ENCODE measurements at regions not wholly inside any gene's neighbourhood (a gene's known extent, or its start where the extent isn't known, plus 50 kb on each side); places are given as distances from the start of the nearest gene placed in this dataset.
"Not testable (repeated sequence)": the region's sequence is repeated elsewhere in the genome, so short reads cannot be mapped to it uniquely, and the experiment has no call there.

DNA sequence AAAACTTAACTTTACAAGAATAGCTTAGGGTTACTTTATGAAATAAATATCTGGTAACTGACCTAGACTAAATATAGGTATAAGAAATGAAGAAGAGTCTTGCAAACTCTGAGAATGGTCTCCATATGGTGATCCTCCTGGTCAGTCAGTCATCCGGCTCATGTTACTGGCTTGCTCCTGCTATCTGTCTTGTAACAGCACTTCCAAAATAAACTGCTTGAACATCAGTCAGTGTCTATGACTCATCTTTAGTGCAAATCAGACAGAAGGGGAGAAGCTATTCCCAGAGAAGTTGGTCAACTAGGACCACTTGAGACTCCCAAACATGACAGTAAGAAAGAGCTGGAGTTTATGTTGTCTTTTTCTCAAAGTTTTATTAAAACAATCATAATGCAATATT lies 1550.9 kb downstream of the PCDH9 start:
- H3K4me3 ChIP-seq (ENCODE audit: low read length) = no peak overlapping the region
- intact Hi-C loops (cut with DNase I) = no loop called here
- H3K27ac ChIP-seq (ENCODE audit: low read length) = no peak overlapping the region
- H3K4me1 ChIP-seq (ENCODE audit: control insufficient read depth, insufficient read depth, low read length) = no peaks in the 10 kb centered on the region
- DNase-seq = no peak
- no peaks in the 10 kb centered on the region for H3K9me3 ChIP-seq (ENCODE audit: control insufficient read depth, low read length)
- ATAC-seq = no peak
- WGBS = 78% methylated on average over 1 of the region's 1 CpG
- no peaks in the 10 kb centered on the region for H3K27me3 ChIP-seq (ENCODE audit: control insufficient read depth, insufficient read depth)

DNA sequence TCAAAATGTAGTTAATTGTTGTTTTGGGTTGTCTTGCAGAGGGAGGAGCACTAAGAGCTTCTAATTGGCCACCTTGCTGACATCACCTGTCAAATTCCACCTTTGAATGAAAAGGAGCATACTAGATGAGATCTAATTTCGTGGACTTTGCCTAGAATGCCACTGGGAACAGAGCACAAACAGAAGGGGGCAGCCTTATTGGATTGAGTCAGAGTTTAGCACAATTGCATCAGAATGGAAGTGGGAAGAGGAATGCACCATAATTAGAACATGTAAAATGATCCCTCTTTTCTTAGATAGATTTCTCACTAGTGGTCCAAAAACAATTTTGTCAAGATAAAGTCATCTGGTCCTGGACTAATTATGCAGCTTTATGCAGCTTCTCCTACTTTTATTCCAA lies 1552.2 kb downstream of the PCDH9 start:
- Histone ChIP-seq H3K4me3 (ENCODE audit: low read length) (no peak overlapping the region), H3K27me3 (ENCODE audit: control insufficient read depth, insufficient read depth) (no peaks in the 10 kb centered on the region), H3K27ac (ENCODE audit: low read length) (no peak overlapping the region), H3K9me3 (ENCODE audit: control insufficient read depth, low read length) (no peaks in the 10 kb centered on the region), H3K4me1 (ENCODE audit: control insufficient read depth, insufficient read depth, low read length) (no peaks in the 10 kb centered on the region)
- intact Hi-C loops (cut with DNase I) = no loop called here
- 42% methylated on average over 1 of the region's 1 CpG for WGBS
- no peak for ATAC-seq
- DNase-seq = no peak

DNA sequence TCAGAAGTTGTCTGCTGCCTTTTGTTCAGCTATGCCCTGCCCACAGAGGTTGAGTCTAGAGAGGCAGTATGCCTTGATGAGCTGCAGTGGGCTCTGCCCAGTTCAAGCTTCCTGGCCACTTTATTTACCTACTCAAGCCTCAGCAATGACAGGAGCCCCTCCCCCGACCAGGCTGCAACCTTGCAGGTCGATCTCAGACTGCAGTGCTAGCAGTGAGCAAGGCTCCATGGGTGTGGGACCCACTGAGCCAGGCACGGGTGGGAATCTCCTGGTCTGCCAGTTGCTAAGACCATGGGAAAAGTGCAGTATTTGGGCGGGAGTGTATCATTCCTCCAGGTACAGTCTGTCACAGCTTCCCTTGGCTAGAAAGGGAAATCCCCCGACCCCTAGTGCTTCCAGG lies 1554.8 kb downstream of the PCDH9 start:
- H3K4me1 ChIP-seq (ENCODE audit: control insufficient read depth, insufficient read depth, low read length); H3K4me3 ChIP-seq (ENCODE audit: low read length); H3K27ac ChIP-seq (ENCODE audit: low read length); H3K9me3 ChIP-seq (ENCODE audit: control insufficient read depth, low read length); intact Hi-C loops (cut with DNase I); ATAC-seq; DNase-seq; H3K27me3 ChIP-seq (ENCODE audit: control insufficient read depth, insufficient read depth): not testable (repeated sequence)
- WGBS = 85% methylated on average over 5 of the region's 5 CpGs

DNA sequence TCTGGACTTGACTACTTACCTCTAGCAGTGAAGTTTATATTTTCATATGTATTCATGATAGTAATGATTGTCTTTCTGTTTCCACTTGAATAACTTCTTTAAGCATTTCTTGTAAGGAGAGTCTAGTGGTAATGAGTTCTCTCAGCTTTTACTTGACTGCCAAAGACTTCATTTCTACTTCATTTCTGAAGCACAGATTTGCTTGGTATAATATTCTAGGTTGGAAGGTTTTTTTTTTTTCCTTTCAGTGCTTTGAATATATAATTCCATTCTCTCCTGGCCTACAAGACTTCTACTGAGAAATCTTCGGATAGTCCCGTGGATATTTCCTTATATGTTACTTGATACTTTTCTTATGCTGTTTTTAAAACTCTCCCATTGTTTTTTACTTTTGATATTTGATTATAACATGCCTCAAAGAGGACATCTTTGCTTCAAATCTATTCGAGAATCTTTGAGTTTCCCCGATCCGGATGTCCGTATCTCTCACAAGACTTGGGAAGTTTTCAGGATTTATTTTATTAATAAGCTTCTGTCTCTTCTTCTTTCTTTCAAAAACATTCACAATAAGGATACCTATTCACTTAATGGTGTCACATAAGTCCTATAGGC lies 1560.0 kb downstream of the PCDH9 start:
- H3K27me3 ChIP-seq (ENCODE audit: control insufficient read depth, insufficient read depth) = no peaks in the 10 kb centered on the region
- no peak overlapping the region for H3K27ac ChIP-seq (ENCODE audit: low read length)
- ATAC-seq (no peak), DNase-seq (no peak)
- no peaks in the 10 kb centered on the region for H3K4me1 ChIP-seq (ENCODE audit: control insufficient read depth, insufficient read depth, low read length)
- no peak overlapping the region for H3K4me3 ChIP-seq (ENCODE audit: low read length)
- WGBS = 94% methylated on average over 6 of the region's 6 CpGs
- H3K9me3 ChIP-seq (ENCODE audit: control insufficient read depth, low read length) = no peaks in the 10 kb centered on the region
- intact Hi-C loops (cut with DNase I) = no loop called here

DNA sequence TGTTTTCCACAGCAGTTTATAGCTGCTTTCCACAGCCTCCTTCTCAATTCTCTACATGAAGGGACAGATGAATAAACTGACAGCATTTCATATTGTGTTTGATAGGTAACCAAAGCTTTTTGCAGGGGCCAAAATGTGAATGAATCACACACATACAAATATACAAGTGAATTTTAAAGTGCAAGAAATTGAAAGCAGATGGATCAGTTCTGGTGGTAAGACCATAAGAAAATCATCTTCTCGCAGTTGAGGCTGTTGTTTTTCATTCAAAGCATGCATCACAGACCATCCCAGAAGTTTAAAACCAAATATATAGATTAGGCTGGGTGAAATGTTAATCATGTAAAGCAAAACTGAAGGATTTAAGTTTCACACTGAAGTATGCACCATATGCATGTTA lies 1569.4 kb downstream of the PCDH9 start:
- intact Hi-C loops (cut with DNase I) = no loop called here
- Histone ChIP-seq H3K27ac (ENCODE audit: low read length) (no peak overlapping the region), H3K9me3 (ENCODE audit: control insufficient read depth, low read length) (no peaks in the 10 kb centered on the region), H3K27me3 (ENCODE audit: control insufficient read depth, insufficient read depth) (no peaks in the 10 kb centered on the region), H3K4me1 (ENCODE audit: control insufficient read depth, insufficient read depth, low read length) (no peaks in the 10 kb centered on the region), H3K4me3 (ENCODE audit: low read length) (no peak overlapping the region)
- WGBS = 87% methylated on average over 1 of the region's 1 CpG
- no peak for DNase-seq
- ATAC-seq = no peak

DNA sequence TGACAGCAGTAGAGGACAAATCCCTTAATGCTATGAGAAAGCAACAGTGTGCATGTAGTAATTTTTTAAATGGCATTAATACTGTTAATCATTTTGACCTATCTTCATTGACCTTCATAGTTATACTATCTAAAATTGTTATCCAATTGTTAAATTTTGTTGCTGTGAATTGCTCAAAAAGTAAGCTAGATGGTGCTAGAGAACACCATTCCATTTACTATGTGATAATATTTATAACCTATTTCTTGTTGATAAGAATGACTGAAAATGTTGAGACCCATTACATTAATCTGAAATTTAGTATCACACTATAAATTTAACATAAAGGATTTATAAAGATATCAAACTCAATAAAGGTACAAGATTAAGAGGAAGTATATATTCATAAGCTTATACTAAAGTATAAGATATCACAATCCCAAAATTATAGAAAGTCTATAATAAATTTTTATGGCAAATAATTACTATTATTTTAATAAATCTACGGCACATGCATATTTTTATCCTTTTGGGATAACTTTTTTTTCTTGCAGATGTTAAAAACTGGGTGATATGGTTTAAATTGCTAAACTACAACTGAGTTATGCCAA lies 1573.3 kb downstream of the PCDH9 start:
- no peak for DNase-seq
- 52% methylated on average over 1 of the region's 1 CpG for WGBS
- H3K9me3 ChIP-seq (ENCODE audit: control insufficient read depth, low read length) = no peaks in the 10 kb centered on the region
- intact Hi-C loops (cut with DNase I) = loop anchor here in 2 of 4 donors (10.0 kb wide), 2 partner anchors 1568 to 1588 kb away; no protein-coding TSS in a partner anchor
- no peak for ATAC-seq
- H3K27me3 ChIP-seq (ENCODE audit: control insufficient read depth, insufficient read depth) = no peaks in the 10 kb centered on the region
- H3K4me1 ChIP-seq (ENCODE audit: control insufficient read depth, insufficient read depth, low read length) = no peaks in the 10 kb centered on the region
- H3K27ac ChIP-seq (ENCODE audit: low read length) = no peak overlapping the region
- no peak overlapping the region for H3K4me3 ChIP-seq (ENCODE audit: low read length)

DNA sequence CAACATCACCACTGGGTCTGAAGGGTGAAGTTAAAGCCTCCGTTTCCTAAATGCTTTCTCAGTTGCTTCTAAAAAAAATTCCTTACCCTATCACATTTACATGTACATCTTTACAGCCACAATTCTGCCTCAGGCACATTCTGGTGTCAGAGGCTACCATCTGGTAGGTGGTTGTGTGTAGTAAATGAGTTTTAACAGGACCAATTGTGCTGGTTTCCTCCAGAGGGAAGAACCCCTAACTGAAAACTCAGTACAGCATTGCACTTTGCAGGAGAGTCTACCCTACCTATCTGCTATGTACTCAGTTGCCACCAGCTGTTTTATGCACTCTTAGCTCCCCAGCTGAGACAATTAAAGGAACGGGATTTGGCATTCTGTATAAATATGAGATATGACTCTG lies 1576.5 kb downstream of the PCDH9 start:
- intact Hi-C loops (cut with DNase I) = loop anchor here in 2 of 4 donors (10.0 kb wide), 2 partner anchors 1571 to 1591 kb away; no protein-coding TSS in a partner anchor
- ATAC-seq (no peak), DNase-seq (no peak)
- H3K27me3 ChIP-seq (ENCODE audit: control insufficient read depth, insufficient read depth) = no peaks in the 10 kb centered on the region
- H3K9me3 ChIP-seq (ENCODE audit: control insufficient read depth, low read length) = no peaks in the 10 kb centered on the region
- 47% methylated on average over 2 of the region's 2 CpGs for WGBS
- H3K4me3 ChIP-seq (ENCODE audit: low read length) = no peak overlapping the region
- no peaks in the 10 kb centered on the region for H3K4me1 ChIP-seq (ENCODE audit: control insufficient read depth, insufficient read depth, low read length)
- H3K27ac ChIP-seq (ENCODE audit: low read length) = no peak overlapping the region

DNA sequence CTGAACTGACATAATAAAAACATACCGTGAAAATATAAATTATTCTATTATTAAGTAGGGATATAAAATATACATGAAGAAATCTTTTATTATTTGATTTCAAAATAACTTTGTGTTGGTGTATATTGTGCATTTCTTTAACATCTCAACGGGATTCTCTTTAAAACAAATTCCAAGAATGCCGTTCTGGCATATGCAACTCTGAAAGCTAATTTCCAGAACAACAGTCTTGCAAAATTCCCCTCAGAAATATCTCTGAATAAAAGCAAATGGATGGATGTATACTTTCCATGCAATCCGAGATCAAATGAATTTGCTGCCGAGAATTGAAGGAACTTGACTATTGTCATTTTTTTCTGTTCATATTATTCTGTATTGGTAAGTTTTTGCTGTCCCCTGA lies 1579.8 kb downstream of the PCDH9 start:
- no peak for ATAC-seq
- no peak for DNase-seq
- no peak overlapping the region for H3K27ac ChIP-seq (ENCODE audit: low read length)
- no peaks in the 10 kb centered on the region for H3K27me3 ChIP-seq (ENCODE audit: control insufficient read depth, insufficient read depth)
- H3K4me1 ChIP-seq (ENCODE audit: control insufficient read depth, insufficient read depth, low read length) = no peaks in the 10 kb centered on the region
- intact Hi-C loops (cut with DNase I) = loop anchor here in 2 of 4 donors (10.0 kb wide), 2 partner anchors 1574 to 1594 kb away; no protein-coding TSS in a partner anchor
- H3K4me3 ChIP-seq (ENCODE audit: low read length) = no peak overlapping the region
- no peaks in the 10 kb centered on the region for H3K9me3 ChIP-seq (ENCODE audit: control insufficient read depth, low read length)
- WGBS = 74% methylated on average over 5 of the region's 5 CpGs

DNA sequence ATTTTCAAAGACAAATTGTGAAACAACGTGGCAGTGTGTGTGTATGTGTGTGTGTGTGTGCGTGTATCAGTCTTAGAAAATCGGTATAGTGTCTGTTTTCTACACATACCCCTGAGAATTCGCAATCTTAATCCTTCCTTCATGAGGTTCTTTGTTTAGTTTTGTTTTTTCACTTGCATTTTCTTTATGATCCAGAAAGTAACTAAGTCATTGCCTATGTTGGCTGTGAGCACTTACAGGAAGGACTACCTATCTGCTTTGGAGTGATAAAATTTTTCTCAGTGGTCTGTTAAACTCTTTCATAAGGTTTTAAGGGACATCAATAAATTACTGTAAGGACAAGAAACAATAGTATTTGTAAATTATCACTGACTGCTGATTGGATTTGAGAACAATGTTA lies 1587.1 kb downstream of the PCDH9 start:
- Histone ChIP-seq H3K9me3 (ENCODE audit: control insufficient read depth, low read length) (no peaks in the 10 kb centered on the region), H3K27ac (ENCODE audit: low read length) (no peak overlapping the region), H3K27me3 (ENCODE audit: control insufficient read depth, insufficient read depth) (no peaks in the 10 kb centered on the region), H3K4me3 (ENCODE audit: low read length) (no peak overlapping the region), H3K4me1 (ENCODE audit: control insufficient read depth, insufficient read depth, low read length) (no peaks in the 10 kb centered on the region)
- WGBS = 60% methylated on average over 4 of the region's 4 CpGs
- no peak for ATAC-seq
- no peak for DNase-seq
- intact Hi-C loops (cut with DNase I) = no loop called here

DNA sequence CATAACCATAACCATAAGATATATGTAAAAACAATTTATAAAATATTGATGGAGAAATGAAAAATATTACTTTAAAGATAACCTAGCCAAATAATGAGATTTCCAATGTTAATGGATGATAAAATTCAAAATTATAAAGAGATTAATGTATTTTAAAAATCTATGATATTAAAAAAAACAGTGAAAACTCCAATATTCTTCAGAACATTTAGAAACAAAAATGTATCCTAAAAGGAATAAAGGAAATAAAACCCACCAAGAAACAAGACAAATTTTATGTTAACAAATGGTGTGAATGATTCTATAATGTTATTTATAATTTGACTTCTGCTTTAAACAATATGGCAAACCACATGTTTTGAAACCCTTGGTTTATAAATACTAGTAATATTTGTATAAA lies 1587.8 kb downstream of the PCDH9 start:
- intact Hi-C loops (cut with DNase I) = no loop called here
- H3K4me3 ChIP-seq (ENCODE audit: low read length) = no peak overlapping the region
- H3K27me3 ChIP-seq (ENCODE audit: control insufficient read depth, insufficient read depth) = no peaks in the 10 kb centered on the region
- ATAC-seq = no peak
- H3K9me3 ChIP-seq (ENCODE audit: control insufficient read depth, low read length) = no peaks in the 10 kb centered on the region
- DNase-seq = no peak
- H3K27ac ChIP-seq (ENCODE audit: low read length) = no peak overlapping the region
- no peaks in the 10 kb centered on the region for H3K4me1 ChIP-seq (ENCODE audit: control insufficient read depth, insufficient read depth, low read length)

DNA sequence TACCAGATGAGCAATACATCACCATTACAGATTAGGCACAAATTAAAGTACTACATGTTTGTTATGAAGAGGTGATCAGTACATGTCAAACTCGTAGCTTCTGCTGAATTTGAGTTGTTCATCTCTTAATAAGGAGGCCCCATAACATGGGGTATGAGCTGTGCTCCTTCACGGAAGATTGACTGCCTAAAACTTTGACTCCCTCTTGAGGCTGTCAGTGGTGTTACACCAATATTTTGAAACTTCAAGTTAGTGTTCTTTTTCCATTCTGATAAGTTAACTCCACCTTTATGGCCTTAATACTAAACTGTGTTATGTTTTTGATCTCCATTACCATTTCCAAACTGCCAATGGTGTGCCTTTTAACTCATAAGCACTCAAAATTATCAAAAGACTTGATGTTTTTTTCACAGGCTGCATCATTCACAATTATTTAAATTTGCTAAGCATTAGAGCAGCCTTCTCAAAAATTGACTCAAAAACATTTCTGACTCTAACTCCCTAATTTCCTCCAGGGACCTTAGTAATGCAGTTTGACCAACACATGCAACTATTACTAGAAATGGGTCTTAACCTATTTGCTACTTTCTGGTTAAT lies 1591.5 kb downstream of the PCDH9 start:
- DNase-seq = no peak
- no peak overlapping the region for H3K4me3 ChIP-seq (ENCODE audit: low read length)
- H3K27me3 ChIP-seq (ENCODE audit: control insufficient read depth, insufficient read depth) = no peaks in the 10 kb centered on the region
- ATAC-seq = no peak
- intact Hi-C loops (cut with DNase I) = no loop called here
- WGBS = 21% methylated on average over 2 of the region's 2 CpGs
- no peak overlapping the region for H3K27ac ChIP-seq (ENCODE audit: low read length)
- H3K4me1 ChIP-seq (ENCODE audit: control insufficient read depth, insufficient read depth, low read length) = no peaks in the 10 kb centered on the region
- H3K9me3 ChIP-seq (ENCODE audit: control insufficient read depth, low read length) = no peaks in the 10 kb centered on the region
